Fibroblast of skin of scalp (primary cell): ENCODE measurements at regions not wholly inside any gene's neighbourhood (a gene's known extent, or its start where the extent isn't known, plus 50 kb on each side); places are given as distances from the start of the nearest gene placed in this dataset.

Experiments
- DNase-seq: peaks from one replicate; pipeline ENCODE4 v3.0.0-alpha.2; 2013

- no peak for DNase-seq
These were observed 57.3 kb downstream of the EVX1 start for GRCh38 chr7:27299861-27300260.

GRCh38 chr7:27300421-27300820, 57.8 kb downstream of the EVX1 start:
- no peak for DNase-seq

GRCh38 chr7:27302590-27302989, 60.0 kb downstream of the EVX1 start:
- DNase-seq = no peak

DNA sequence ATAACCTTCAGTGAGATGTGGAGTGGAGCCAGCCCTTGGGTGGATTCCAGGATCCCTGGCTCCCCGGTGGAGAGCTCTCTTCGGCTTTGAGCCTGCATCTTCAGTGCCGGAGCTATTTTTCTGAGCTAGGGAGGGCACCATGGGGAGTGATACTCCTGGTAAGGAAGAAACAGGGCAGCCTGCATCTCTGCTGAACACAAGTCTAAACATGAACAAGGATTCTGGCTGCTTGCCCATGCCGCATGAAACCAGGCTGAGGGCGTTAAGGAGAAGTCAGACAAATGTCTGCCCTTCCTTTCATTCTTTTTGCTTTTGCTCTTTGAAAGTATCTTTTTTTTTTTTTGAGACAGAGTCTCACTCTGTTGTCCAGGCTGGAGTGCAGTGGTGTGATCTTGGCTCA, 60.4 kb downstream of the EVX1 start:
- DNase-seq = no peak

GRCh38 chr7:27305854-27306253, 63.3 kb downstream of the EVX1 start:
- DNase-seq = no peak

DNA sequence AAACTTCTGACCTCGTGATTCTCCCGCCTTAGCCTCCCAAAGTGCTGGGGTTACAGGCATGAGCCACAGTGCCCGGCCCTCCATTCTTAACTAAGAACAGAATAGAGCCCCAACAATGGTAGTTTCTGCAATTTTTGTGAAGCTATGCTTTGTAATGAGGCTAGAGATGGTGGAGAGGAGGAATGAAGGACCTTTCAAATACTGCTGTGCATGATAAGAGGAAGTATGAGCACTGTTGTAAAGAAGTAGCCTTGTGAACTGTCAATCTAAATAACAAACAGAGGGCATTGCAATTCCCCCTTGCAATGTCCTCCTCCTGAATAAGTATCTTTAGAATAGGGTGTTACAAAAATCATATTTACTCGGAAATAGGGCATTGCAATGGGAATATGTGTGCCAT, 70.2 kb downstream of the EVX1 start:
- no peak for DNase-seq

DNA sequence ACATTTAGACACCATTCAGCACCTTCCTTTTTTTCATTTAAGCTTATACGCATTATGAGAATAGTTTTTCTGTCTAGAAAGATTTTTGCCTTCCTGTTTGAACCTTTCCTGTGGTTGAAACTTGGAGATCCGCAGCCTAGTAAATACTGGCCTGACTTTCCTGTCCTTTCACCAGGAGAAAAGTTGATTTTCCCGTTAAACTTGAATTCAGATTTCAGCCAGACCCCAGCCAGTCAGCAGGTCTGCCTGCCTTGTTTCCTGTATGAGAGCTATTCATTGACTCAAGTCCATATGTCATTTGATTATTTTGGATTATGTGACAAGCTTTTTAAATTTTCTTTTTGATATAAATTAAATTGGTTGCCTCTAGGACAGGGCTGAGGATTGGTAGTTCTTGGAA, 71.5 kb downstream of the EVX1 start:
- no peak for DNase-seq

GRCh38 chr7:27315066-27315465, 72.5 kb downstream of the EVX1 start:
- no peak for DNase-seq

DNA sequence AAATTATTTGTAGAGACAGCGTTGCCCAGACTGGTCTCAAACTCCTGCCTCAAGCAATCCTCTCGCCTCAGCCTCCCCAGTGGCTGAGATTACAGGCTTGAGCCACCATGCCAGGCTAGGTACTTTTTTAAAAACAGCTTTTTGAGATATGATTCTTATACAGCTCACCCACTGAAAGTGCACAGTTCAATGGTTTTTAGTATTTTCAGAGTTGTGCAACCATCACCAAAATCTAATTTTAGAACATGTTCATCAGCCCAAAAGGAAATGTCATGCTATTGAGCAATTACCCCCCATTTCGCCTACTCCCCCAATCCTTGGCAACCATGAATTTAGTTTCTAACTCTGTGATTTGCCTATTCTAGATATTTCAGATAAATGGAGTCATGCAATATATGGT, 73.7 kb downstream of the EVX1 start:
- DNase-seq = no peak

- DNase-seq = no peak
These were observed 81.6 kb downstream of the EVX1 start for GRCh38 chr7:27324246-27324645.

DNA sequence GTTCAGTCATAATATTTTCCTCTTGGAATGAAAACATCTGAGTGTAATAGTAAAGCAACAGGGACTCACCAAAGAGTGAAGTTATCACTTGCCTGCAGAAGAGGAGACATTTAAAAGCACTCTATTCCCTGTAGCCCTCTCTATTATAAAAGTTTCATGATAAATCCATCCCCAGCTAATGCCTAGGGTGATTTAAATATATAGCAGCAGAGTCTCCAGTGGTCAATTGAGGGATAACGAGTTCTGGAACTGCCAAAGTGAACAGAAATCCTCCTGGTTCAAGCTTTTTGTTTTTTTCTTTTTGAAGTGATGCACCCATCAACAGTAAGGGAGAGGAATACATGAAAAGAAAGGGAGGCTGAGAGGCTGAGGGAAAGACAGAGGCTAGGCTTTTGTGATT, 87.3 kb downstream of the EVX1 start:
- DNase-seq = no peak

GRCh38 chr7:27339478-27339877, 96.9 kb downstream of the EVX1 start:
- no peak for DNase-seq

DNA sequence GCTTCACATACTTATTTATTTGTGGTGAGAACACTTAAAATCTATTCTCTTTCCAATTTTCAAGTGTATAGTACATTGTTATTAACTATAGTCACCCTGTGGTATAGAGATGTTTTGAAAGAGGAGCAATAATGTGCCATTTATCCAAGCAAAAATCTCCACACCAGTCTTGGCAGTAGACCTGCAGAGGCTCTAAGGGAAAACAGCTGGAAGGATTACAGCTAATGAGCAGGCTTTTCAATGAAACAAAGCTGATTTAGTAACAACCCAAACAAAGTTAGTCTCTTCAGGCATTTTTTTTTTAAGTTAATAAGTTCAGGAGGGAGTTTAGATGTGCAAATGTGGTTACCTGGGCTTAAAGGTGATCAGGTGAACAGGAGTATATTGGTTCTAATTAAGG, 101.9 kb downstream of the EVX1 start:
- DNase-seq = no peak

- DNase-seq = no peak
These were observed 102.7 kb downstream of the EVX1 start for GRCh38 chr7:27345164-27345887.

DNA sequence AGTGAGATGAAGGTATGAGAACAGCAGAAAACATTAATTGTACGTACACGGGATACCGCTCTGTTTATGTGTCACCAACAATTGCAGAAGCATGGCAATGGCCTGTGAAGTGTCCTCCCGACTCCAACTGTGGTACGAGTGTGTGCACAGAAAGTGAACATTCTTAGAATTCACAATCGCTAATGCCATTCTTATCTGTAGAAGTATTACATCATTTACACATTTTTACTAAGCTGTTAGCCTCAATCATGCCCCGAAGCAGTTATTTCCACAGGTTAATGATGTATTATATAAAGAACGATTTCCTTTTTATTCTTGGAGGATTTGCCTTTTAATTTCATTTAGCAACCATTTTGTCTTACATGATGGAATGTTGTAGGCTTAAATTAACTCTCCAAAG, 103.4 kb downstream of the EVX1 start:
- DNase-seq = no peak

- peak; percentile 22 for DNase-seq
These were observed 104.1 kb downstream of the EVX1 start for GRCh38 chr7:27346531-27347275.

- no peak for DNase-seq
These were observed 104.7 kb downstream of the EVX1 start for GRCh38 chr7:27347276-27347640.

DNA sequence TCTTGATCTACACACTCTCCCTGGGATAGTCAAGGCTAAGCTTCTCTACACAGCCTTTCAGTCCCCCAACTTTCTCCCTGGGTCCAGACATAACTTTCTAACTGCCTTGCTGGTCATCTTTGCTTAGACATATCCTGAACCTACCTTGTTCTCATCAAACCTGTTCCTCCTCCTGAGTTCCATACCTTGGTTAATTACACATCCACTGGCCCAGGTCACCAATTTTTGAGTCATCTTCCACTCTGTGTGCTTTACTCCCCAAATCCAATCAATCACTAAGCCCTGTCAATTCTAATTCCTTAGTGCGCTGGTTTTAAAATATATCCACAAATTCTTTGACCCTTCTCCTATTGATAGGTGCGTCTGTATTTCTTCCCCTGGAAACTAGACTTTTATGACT, 107.0 kb downstream of the EVX1 start:
- no peak for DNase-seq

DNA sequence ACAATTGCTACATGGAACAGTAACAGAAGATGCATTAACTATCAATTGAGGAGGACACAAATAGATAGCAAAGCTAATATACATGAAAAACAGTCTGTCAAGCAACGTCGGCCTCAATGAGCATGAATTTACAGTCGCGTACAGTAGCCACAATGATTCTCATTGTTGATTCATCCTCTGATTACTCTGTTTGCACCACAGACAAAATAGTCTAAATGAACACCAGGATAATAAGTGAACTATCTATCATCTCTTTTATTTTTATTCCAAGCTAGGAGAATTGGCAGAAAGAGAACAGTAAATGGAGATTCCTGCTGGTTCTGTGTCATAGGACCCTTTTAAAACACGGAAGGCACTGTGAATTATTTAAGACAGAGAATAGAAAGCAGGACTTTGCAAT, 108.5 kb downstream of the EVX1 start:
- no peak for DNase-seq

DNA sequence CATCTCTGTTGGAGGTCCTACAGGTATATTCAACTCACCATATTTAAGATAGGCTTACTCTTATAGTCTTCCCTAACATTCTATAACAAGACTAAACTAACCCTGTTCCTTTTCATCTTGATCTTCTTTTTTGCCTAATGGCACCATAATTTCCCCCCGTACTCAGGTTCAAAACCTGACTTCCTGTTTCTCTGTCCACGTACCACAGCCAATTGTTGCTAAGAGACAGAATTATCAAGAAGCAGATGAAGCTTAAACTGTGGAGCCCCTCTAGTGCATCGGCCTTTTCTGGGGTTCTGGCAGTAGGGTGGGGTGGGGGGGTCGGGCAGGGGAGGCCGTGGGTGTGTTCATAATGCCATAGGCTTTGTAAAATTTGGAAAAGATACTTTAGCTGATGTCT, 109.2 kb downstream of the EVX1 start:
- DNase-seq = no peak

- DNase-seq = no peak
These were observed 116.9 kb downstream of the EVX1 start for GRCh38 chr7:27359181-27360125.

DNA sequence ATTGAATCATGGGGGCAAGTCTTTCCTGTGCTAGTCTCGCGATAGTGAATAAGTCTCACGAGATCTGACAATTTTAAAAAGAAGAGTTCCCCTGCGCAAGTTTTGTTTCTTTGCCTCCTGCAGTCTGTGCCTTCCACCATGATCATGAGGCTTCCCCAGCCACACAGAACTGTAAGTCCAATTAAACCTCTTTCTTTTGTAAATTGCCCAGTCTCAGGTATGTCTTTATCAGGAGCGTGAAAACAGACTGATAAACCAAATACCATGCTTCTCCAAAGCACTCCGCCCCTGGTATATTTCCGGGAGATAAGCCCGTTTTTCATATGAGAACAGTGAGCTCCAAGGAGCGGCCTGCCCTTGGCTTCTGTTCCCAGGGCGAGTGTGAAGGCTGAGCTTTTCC, 118.9 kb downstream of the EVX1 start:
- DNase-seq = no peak

DNA sequence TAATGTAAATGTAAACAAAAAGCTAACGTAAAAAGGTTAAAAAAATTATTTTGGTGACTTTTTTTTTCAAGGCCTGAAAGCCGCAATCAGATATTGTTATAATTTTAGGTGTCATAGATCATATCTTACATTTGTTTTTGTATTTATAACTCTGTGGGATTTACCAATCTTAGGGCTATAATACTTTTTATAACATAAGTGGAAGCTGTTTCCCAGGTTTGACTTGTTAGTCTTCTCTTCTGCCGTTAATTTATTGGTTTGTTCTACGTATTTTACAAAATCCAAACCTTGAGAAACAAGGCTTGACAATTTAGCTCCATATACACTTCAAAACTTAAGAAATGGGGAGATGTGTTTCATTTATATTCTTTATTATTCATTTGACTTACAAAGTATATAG, 119.4 kb downstream of the EVX1 start:
- no peak for DNase-seq
